ENCODE measurements at regions not wholly inside any gene's neighbourhood (a gene's known extent, or its start where the extent isn't known, plus 50 kb on each side); places are given as distances from the start of the nearest gene placed in this dataset.

DNA sequence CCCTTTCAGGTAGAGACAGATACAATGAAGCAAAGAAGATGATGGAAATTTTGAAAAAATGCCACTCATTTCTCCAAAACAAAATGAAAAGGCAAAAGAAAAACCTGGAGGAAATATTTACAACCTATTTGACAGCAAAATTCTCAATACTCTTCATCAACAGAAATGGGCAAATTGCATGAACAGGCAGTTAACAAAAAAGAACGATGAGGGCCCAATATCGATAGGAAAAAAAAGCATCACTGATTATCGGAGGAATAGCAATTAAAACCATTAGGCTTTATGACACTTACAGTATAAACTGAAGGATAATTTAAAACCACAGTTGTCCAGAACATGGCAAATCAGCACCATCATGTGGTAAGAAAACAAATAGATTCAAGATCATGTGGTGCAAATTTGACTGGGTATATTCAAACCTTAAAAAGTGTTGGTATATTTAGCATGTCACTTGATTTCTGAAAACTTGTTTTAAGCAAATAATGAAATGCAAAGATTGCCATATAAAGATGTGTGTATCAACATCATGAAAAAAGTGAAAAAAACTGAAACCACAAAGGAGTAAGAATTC lies 222.9 kb downstream of the BRD1 start:
- DNase-seq (ENCODE audit: low read depth), result no peak

- no peak for DNase-seq (ENCODE audit: low read depth)
Measured at GRCh38 chr22:49603016-49603415, 224.7 kb downstream of the BRD1 start.

GRCh38 chr22:49602481-49602880 lies 225.2 kb downstream of the BRD1 start:
- no peak for DNase-seq (ENCODE audit: low read depth)

- no peak for DNase-seq (ENCODE audit: low read depth)
Measured at GRCh38 chr22:49601614-49602321, 225.9 kb downstream of the BRD1 start.

DNA sequence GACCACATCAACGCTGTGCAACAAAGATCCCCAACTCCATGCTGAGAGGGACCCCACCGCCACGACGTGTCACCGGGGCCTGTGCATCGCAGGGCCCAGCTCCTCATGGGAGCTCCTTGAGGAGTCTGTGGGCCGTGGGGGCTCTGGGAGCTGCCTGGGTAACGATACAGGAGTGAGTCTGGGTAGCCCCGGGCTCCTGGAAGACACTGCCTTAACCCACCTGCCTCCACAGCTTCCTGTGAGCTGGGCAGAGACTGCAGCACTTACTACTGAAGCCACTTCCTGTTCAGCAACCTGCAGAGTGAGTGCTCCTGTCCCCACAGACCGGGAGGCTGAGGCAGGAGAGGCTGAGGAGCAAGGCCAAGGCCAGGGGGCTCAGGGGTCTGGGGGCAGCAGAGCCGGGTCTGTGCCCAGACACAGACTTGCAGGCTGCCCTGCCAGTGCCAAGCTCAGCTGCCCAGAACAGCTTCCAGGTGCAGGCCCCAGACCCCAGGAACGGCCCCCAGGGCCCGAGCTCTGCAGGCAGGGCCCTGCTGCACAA lies 226.7 kb downstream of the BRD1 start:
- DNase-seq (ENCODE audit: low read depth), result no peak

DNA sequence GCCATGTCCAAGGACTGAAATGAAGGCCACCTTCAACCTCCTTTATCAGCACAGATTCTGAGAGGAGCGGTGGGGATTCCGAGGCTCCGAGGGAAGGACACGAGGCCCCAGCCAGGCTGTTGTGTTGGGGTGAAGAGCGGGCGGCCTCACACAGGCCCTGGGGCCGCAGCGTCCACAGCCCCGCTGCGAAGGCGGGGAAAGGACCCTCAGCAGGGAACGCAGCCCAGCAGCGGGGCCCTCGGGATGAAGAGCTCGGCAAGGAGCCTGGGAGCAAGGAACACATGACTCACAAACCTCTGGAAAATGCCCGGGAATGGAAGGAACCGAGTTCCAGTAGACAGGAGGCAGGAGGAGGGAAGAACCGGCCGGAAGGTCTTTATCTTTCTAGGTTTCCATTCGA lies 227.2 kb downstream of the BRD1 start:
- no peak for DNase-seq (ENCODE audit: low read depth)

DNA sequence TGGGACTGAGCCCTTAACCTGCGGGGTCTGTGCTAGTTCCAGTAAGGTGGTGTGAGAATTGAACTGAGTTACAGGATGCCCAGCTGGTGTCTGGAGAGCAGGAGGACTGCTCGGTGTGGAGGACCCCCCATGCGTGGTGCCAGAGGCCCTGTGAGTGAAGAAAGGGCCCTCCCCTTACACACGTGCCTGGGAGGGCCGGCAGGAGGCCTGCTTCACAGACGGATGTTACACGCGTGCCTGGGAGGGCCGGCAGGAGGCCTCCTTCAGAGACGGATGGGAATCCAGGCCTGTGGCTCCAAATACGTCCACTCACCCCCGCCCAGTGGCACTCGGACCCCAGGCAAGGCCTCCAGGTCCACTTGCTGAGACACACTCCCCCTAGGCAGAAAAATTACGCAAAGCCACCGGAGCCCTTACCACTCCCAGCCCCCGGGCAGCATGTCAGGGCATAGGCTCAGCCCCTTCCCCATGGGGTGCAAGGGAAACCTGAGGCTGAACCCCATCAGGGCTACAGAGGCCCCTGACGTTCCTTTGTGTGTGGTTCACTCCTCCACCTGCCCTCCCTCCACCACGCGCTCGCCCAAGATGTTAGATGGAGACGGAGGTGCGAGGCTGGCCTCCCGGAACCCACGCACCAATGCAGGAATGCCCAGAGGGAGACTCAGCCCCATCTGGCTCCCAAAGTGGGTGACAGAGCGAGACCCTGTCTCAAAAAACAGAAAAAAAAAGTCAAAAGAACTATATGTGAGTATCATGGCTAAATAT lies 227.8 kb downstream of the BRD1 start:
- DNase-seq (ENCODE audit: low read depth), result no peak

DNA sequence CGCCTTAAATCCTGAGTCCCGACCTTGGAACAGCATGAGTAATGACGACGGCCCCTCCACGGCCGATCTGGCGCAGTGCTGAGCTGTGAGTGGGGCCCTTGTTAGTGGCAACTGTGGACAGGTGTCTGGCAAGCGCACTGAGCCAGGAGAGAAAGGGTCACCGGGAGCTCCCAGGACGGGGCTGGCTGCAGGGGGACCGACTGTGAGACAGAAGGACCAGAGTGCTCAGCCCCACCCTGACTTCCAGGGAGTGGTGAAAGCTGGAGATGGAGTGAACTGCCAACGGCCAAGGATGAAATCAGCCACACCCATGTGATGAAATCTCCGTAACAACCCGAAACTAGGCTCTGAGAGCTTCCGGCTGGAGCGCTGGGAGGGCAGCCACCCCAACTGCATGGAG lies 228.6 kb downstream of the BRD1 start:
- no peak for DNase-seq (ENCODE audit: low read depth)

DNA sequence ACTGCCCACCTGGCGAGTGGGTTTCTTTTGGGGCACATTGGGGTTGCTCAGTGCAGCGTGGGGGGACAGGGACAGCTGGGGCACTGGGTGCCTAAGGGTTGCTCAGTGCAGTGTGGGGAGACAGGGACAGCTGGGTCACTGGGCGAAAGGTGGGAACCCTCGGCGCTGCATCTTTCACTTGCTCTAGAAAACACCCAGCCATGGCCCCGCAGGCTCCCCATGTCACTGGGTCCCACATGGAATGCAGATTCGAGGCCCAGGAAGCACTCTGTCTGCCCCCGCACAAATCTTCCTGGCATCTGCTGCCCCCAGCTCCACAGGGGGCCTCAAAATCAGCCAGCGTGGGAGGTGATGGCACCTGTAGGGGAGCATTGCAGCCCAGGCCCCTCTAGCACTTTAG lies 229.3 kb downstream of the BRD1 start:
- no peak for DNase-seq (ENCODE audit: low read depth)

- no peak for DNase-seq (ENCODE audit: low read depth)
Measured at GRCh38 chr22:49597428-49598039, 230.1 kb downstream of the BRD1 start.

DNA sequence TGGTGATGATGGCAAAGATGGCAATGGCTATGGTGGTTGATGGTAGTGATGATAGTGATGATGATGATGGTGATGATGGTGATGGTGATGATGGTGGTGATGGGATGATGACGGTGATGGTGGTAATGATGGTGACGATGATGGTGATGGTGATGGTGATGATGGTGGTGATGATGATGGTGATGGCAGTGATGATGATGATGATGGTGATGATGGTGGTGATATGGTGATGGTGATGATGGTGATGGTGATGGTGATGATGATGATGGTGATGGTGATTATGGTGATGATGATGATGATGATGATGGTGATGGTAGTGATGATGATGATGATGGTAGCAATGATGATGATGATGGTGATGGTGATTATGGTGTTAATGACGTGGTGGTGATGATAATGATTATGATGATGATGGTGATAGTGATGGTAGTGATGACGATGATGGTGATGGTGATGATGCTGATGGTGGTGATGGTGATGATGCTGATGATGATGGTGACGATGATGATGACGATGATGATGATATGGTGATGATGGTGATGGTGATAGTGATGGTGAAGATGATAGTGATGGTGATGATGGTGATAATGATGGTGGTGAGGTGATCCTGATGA lies 232.1 kb downstream of the BRD1 start:
- DNase-seq (ENCODE audit: low read depth), result no peak

- no peak for DNase-seq (ENCODE audit: low read depth)
Measured at GRCh38 chr22:49594078-49594477, 233.6 kb downstream of the BRD1 start.

DNA sequence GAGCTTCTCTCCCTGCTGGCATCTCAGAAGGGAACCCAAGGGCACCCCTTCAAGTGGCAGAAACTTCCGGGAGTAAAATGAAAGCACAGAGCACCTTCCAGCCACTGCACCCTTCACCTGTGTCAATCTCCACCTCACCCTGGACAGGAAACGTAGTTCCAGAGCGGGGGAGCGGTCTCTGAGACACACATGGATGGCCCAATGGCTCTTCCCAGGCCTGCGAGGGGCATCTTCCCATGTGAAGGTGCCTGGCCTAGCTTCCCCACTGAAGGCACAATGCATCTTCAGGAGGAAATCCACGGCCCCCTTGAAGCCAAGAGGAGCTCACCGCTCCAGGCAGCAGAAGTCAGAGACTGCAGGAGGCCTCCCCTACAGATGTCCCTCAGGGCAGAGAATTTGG lies 234.2 kb downstream of the BRD1 start:
- DNase-seq (ENCODE audit: low read depth), result no peak

GRCh38 chr22:49592780-49593501 lies 234.7 kb downstream of the BRD1 start:
- DNase-seq (ENCODE audit: low read depth), result no peak

GRCh38 chr22:49590851-49591445 lies 236.7 kb downstream of the BRD1 start:
- no peak for DNase-seq (ENCODE audit: low read depth)

DNA sequence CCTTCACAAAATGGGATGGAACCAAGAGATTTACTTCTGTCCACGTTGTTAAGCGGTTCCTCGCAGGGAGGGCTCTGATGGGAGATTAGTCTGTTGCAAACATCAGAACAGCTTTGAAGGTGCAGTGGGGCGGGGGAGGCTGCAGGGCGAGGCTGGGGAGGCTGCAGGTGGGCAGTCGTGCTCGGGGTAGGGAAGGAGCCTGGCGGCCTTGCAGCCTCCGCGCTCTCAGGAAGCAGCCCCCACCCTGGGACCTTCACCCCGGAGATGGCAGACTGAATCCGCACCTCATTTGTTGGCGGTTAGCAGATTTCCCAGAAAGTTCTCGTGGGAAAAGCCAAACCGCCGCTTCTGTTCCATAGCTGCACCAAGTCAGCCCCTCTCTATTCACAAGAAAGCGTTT lies 237.3 kb downstream of the BRD1 start:
- no peak for DNase-seq (ENCODE audit: low read depth)

GRCh38 chr22:49589811-49590210 lies 237.9 kb downstream of the BRD1 start:
- no peak for DNase-seq (ENCODE audit: low read depth)

- DNase-seq (ENCODE audit: low read depth), result no peak
Measured at GRCh38 chr22:49589301-49589700, 238.4 kb downstream of the BRD1 start.

DNA sequence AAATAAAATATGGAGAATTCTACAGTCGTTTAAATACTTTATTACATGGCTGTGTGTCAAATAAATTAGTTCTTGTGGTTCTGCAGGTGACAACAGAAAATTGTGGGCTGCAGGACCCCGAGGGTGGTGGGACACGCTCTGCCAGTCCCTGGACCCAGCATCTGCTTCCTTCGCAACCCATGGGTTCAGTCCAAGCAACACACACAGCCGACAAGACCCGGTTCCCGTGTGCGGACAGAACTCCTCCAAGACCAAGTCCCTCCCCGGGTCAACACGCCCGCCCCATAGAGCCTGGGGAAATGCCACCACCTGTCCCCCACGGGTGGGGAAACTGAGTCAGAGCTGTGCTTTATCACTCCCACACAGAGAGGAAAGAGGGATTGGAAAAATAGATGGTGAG lies 238.9 kb downstream of the BRD1 start:
- DNase-seq (ENCODE audit: low read depth), result no peak

DNA sequence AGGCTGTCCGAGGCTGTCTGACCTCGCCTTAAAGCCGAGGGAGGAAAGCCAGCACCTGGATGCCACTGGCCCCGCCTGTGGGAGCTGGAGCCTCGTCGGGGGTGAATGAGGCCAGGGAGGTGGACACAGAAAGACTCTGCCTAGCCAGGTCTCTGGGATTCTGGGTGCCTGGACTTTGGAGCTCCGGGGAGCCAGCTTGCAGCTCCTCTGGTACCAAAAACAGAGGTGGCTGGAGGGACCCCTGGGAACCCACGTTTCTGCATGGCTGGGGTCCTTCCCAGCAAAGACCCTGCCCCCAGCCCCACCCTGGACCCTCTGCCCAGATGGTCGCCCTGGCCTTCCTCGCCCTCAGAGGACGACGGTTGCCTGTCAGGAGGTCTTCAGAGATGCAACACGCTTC lies 239.7 kb downstream of the BRD1 start:
- no peak for DNase-seq (ENCODE audit: low read depth)

- no peak for DNase-seq (ENCODE audit: low read depth)
Measured at GRCh38 chr22:49587421-49587820, 240.3 kb downstream of the BRD1 start.

All from non-pigmented ciliary epithelial cell (primary cell).